RWPE1 (cell line): ENCODE measurements at regions not wholly inside any gene's neighbourhood (a gene's known extent, or its start where the extent isn't known, plus 50 kb on each side); places are given as distances from the start of the nearest gene placed in this dataset.

Experiments
- CTCF ChIA-PET: fragments of 350-600 bp; sonication (Branson Sonifier 250); formaldehyde crosslinking; extraction: SDS; loops from one replicate; lab custom pipeline; 2021; lab: Yijun Ruan, JAX
- POLR2A ChIA-PET: fragments of 400-600 bp; formaldehyde crosslinking; extraction: SDS; loops from one replicate; lab custom pipeline; 2020; ENCODE audit warnings: antibody characterized with exemption; ENCODE audit not compliant: low non-redundant PET; lab: Yijun Ruan, JAX
- DNase-seq: peaks from one replicate; pipeline ENCODE4 v3.0.0; 2012; ENCODE audit warnings: low spot score
- H3K27ac ChIP-seq: fragments of 450-650 bp; 2 replicates; pipeline ENCODE4 v1.5.1; 2017
- CTCF ChIP-seq: fragments of 450-650 bp; conservative IDR thresholded peaks from 2 replicates; pipeline ENCODE4 v1.5.1; 2017; ENCODE audit warnings: low read depth, mild to moderate bottlenecking

- DNase-seq: no peak
- no peak overlapping the region for H3K27ac ChIP-seq
- CTCF ChIA-PET: no interaction called here
- TF ChIP-seq CTCF: no peak
- POLR2A ChIA-PET: no interaction called here
Measured at GRCh38 chr6:140599916-140600315, 1225.5 kb upstream of the CITED2 start.

- TF ChIP-seq CTCF: no peak
- no peak for DNase-seq
- ChIA-PET POLR2A (no interaction called here), CTCF (interaction anchor here (0.6 kb wide), 1 partner anchor 277 kb away, joined by 4 read pairs; no protein-coding TSS in a partner anchor)
- no peak overlapping the region for H3K27ac ChIP-seq
Measured at GRCh38 chr6:140597181-140597580, 1222.7 kb upstream of the CITED2 start.

- DNase-seq: no peak
Measured at GRCh38 chr6:140594806-140595128, 1220.3 kb upstream of the CITED2 start.

GRCh38 chr6:140592877-140593276 is 1218.4 kb upstream of the CITED2 start:
- CTCF ChIA-PET: no interaction called here
- POLR2A ChIA-PET: no interaction called here
- DNase-seq: no peak
- no peak for TF ChIP-seq CTCF
- no peak overlapping the region for H3K27ac ChIP-seq

More at GRCh38 chr6:140594806-140595128, 1220.3 kb upstream of the CITED2 start:
- no peak for TF ChIP-seq CTCF
- ChIA-PET POLR2A (no interaction called here), CTCF (no interaction called here)
- no peak overlapping the region for H3K27ac ChIP-seq

- ChIA-PET CTCF (interaction anchor here (0.7 kb wide), 1 partner anchor 46 kb away, joined by 4 read pairs; no protein-coding TSS in a partner anchor), POLR2A (no interaction called here)
- no peak overlapping the region for H3K27ac ChIP-seq
- DNase-seq: peak; percentile 1
- TF ChIP-seq CTCF: no peak
Measured at GRCh38 chr6:140590641-140591040, 1216.2 kb upstream of the CITED2 start.

- ChIA-PET CTCF (no interaction called here), POLR2A (no interaction called here)
- no peak for TF ChIP-seq CTCF
- no peak for DNase-seq
- no peak overlapping the region for H3K27ac ChIP-seq
Measured at GRCh38 chr6:140586426-140587061, 1212.1 kb upstream of the CITED2 start.
